ENCODE measurements at regions not wholly inside any gene's neighbourhood (a gene's known extent, or its start where the extent isn't known, plus 50 kb on each side); places are given as distances from the start of the nearest gene placed in this dataset.

GRCh38 chr2:2890246-2890645 is 487.4 kb downstream of the EIPR1 start:
- TF ChIP-seq EZH2phosphoT487 (IDR thresholded peaks at IDR 0.05; ENCODE audit: borderline replicate concordance, low read depth, low read length): no peak
- no peak for TF ChIP-seq CTCF (conservative IDR thresholded peaks at IDR 0.05; ENCODE audit: low read length)
